Neural cell (in vitro differentiated cells): ENCODE measurements at regions not wholly inside any gene's neighbourhood (a gene's known extent, or its start where the extent isn't known, plus 50 kb on each side); places are given as distances from the start of the nearest gene placed in this dataset.

ENCODE experiments used
- H2AFZ ChIP-seq: fragments of 200-600, 300-800 bp; sonication (generic), shearing (Covaris generic); 2 replicates; pipeline ENCODE4 v1.6.0; 2014; ENCODE audit warnings: low read depth, mild to moderate bottlenecking, antibody characterized with exemption, low read length, moderate library complexity
- H3F3A ChIP-seq: fragments of 200-600 bp; shearing (Covaris generic); 2 replicates; pipeline ENCODE4 v1.6.1; 2016; ENCODE audit warnings: mild to moderate bottlenecking, moderate library complexity, mixed read lengths, antibody characterized with exemption, low read length; ENCODE audit not compliant: insufficient read depth, poor library complexity, severe bottlenecking
- H3K27ac ChIP-seq: fragments of 200-600, 300-800 bp; sonication (generic), shearing (Covaris generic); 2 replicates; pipeline ENCODE4 v1.5.1; 2014; ENCODE audit warnings: mild to moderate bottlenecking, low read length, moderate library complexity
- H3K27me3 ChIP-seq: fragments of 300-800, 200-600 bp; sonication (generic), shearing (Covaris generic); 2 replicates; pipeline ENCODE4 v1.6.0; 2014; ENCODE audit warnings: mild to moderate bottlenecking, low read depth, low read length, moderate library complexity; ENCODE audit not compliant: insufficient read depth
- H3K36me3 ChIP-seq: fragments of 300-800, 200-600 bp; sonication (generic), shearing (Covaris generic); 2 replicates; pipeline ENCODE4 v1.5.1; 2014; ENCODE audit warnings: mild to moderate bottlenecking, antibody characterized with exemption, low read length, moderate library complexity; ENCODE audit not compliant: insufficient read depth
- H3K4me2 ChIP-seq: fragments of 300-800, 200-600 bp; sonication (generic), shearing (Covaris generic); 2 replicates; pipeline ENCODE4 v1.6.0; 2014; ENCODE audit warnings: mild to moderate bottlenecking, low read length
- H3K4me3 ChIP-seq: fragments of 300-800, 200-600 bp; sonication (generic), shearing (Covaris generic); 2 replicates; pipeline ENCODE4 v1.5.1; 2014; ENCODE audit warnings: mild to moderate bottlenecking, low read length, moderate library complexity
- H3K79me2 ChIP-seq: fragments of 200-600 bp; shearing (Covaris generic); replicated peaks from 2 replicates; pipeline ENCODE4 v1.6.0; 2014; ENCODE audit warnings: mild to moderate bottlenecking, low read length, moderate library complexity; ENCODE audit not compliant: insufficient read depth
- H3K9ac ChIP-seq: fragments of 300-800, 200-600 bp; sonication (generic), shearing (Covaris generic); 2 replicates; pipeline ENCODE4 v1.6.1; 2016; ENCODE audit warnings: mild to moderate bottlenecking, low read length, mixed read lengths
- H3K9me2 ChIP-seq: fragments of 200-600 bp; shearing (Covaris generic); 2 replicates; pipeline ENCODE4 v1.6.1; 2016; ENCODE audit warnings: mild to moderate bottlenecking, low read length, mixed read lengths; ENCODE audit not compliant: insufficient read depth
- H3K9me3 ChIP-seq: fragments of 200-600, 300-800 bp; sonication (generic), shearing (Covaris generic); 2 replicates; pipeline ENCODE4 v1.6.1; 2016; ENCODE audit warnings: mild to moderate bottlenecking, mixed run types, low read length, moderate library complexity, mixed read lengths
- H4K20me1 ChIP-seq: fragments of 200-600 bp; shearing (Covaris generic); 2 replicates; pipeline ENCODE4 v1.6.1; 2016; ENCODE audit warnings: mild to moderate bottlenecking, mixed run types; ENCODE audit not compliant: insufficient read depth
- CTCF ChIP-seq: fragments of 450-650 bp; IDR thresholded peaks from 2 replicates; pipeline ENCODE4 v1.5.1; 2014; ENCODE audit warnings: antibody characterized with exemption, mild to moderate bottlenecking, moderate library complexity; ENCODE audit not compliant: poor library complexity, severe bottlenecking
- EP300 ChIP-seq: fragments of 450-650 bp; conservative IDR thresholded peaks from 2 replicates; pipeline ENCODE4 v1.6.1; 2014; ENCODE audit warnings: antibody characterized with exemption, mild to moderate bottlenecking, moderate library complexity; ENCODE audit not compliant: poor library complexity, severe bottlenecking
- EZH2 ChIP-seq: fragments of 200-600, 300-800 bp; shearing (Covaris generic), sonication (generic); IDR thresholded peaks from 2 replicates; pipeline ENCODE4 v1.6.1; 2014; ENCODE audit warnings: antibody characterized with exemption, low read length, borderline replicate concordance, mild to moderate bottlenecking; ENCODE audit not compliant: insufficient read depth, poor library complexity, severe bottlenecking
- MXI1 ChIP-seq: fragments of 450-650 bp; conservative IDR thresholded peaks from 2 replicates; pipeline ENCODE4 v1.6.1; 2014; ENCODE audit warnings: antibody characterized with exemption, mild to moderate bottlenecking; ENCODE audit not compliant: poor library complexity, severe bottlenecking
- POLR2AphosphoS5 ChIP-seq: IDR thresholded peaks from 2 replicates; pipeline ENCODE4 v1.6.1; 2012
- RAD21 ChIP-seq: fragments of 450-650 bp; conservative IDR thresholded peaks from 2 replicates; pipeline ENCODE4 v1.6.1; 2014; ENCODE audit warnings: antibody characterized with exemption, mild to moderate bottlenecking, moderate library complexity
- REST ChIP-seq: IDR thresholded peaks from 2 replicates; pipeline ENCODE4 v1.6.1; 2012; ENCODE audit warnings: borderline replicate concordance
- SMC3 ChIP-seq: fragments of 450-650 bp; conservative IDR thresholded peaks from 2 replicates; pipeline ENCODE4 v1.6.1; 2014; ENCODE audit warnings: antibody characterized with exemption, mild to moderate bottlenecking, moderate library complexity; ENCODE audit not compliant: poor library complexity
- TAF1 ChIP-seq: IDR thresholded peaks from 2 replicates; pipeline ENCODE4 v1.6.1; 2012; ENCODE audit warnings: low read depth

DNA sequence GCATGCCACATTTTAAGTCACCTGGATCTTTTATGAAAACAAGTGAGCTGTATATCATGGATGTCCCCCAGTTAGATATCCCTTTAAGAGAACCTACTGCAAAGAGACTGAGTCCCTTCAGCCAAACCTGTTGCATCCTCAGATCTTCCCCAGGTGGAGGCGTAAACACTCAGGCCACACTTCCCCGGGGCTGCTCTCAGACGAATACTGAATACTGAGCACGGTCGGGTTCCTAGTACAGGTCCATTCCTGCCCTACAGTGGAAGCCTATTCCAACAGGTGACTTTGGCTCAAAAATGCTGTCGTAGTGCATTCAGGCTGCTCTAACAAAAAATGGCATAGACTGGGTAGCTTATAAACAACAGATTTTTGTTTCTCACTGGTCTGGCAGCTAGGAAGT lies 320.2 kb upstream of the CLNK start:
- H4K20me1 ChIP-seq, result no peaks in the 10 kb centered on the region
- no peaks in the 10 kb centered on the region for H3K27me3 ChIP-seq
- no peaks in the 10 kb centered on the region for H3K9me3 ChIP-seq
- H3F3A ChIP-seq, result no peaks in the 10 kb centered on the region
- no peaks in the 10 kb centered on the region for H3K36me3 ChIP-seq
- H2AFZ ChIP-seq, result no peak overlapping the region
- no peak overlapping the region for H3K4me3 ChIP-seq
- H3K27ac ChIP-seq, result no peak overlapping the region
- H3K79me2 ChIP-seq, result no peaks in the 10 kb centered on the region
- no peak overlapping the region for H3K4me2 ChIP-seq
- H3K9ac ChIP-seq, result no peak overlapping the region
- TF ChIP-seq EP300 (no peak), REST (no peak)
- H3K9me2 ChIP-seq, result no peaks in the 10 kb centered on the region

DNA sequence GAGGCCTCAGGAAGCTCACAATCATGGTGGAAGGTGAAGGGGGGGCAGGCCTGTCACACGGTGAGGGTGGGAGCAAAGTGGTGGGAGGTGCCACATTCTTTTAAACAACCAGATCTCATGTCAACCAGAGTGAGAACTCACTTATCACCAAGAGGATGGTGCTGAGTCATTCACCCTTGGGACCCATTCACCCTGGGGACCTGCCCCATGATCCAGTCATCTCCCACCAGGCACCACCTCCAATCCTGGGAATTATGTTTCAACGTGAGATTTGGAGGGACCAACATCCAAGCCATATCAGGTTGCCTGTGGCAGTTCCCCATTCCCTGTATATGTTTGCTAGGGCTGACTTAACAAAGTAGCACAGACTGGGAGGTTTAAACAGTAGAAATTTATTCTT lies 318.4 kb upstream of the CLNK start:
- no peak for TF ChIP-seq EZH2
- no peak for TF ChIP-seq REST
- no peak for TF ChIP-seq MXI1
- TF ChIP-seq TAF1, result no peak
- no peak overlapping the region for H3K9ac ChIP-seq
- H3K9me2 ChIP-seq, result no peaks in the 10 kb centered on the region
- no peak overlapping the region for H2AFZ ChIP-seq
- H3K9me3 ChIP-seq, result no peaks in the 10 kb centered on the region
- H3K27ac ChIP-seq, result no peak overlapping the region
- no peaks in the 10 kb centered on the region for H3K27me3 ChIP-seq
- no peaks in the 10 kb centered on the region for H3K79me2 ChIP-seq
- H3K4me3 ChIP-seq, result no peak overlapping the region
- H3F3A ChIP-seq, result no peaks in the 10 kb centered on the region
- H3K4me2 ChIP-seq, result no peak overlapping the region
- H3K36me3 ChIP-seq, result no peaks in the 10 kb centered on the region
- H4K20me1 ChIP-seq, result no peaks in the 10 kb centered on the region

- H3K27ac ChIP-seq, result no peak overlapping the region
- no peaks in the 10 kb centered on the region for H3K79me2 ChIP-seq
- H3K9me2 ChIP-seq, result no peaks in the 10 kb centered on the region
- no peak overlapping the region for H3K4me2 ChIP-seq
- no peaks in the 10 kb centered on the region for H3K9me3 ChIP-seq
- no peak overlapping the region for H2AFZ ChIP-seq
- TF ChIP-seq RAD21, result no peak
- TF ChIP-seq TAF1, result no peak
- no peak for TF ChIP-seq EZH2
- TF ChIP-seq MXI1, result no peak
- no peak for TF ChIP-seq SMC3
- no peak for TF ChIP-seq REST
- TF ChIP-seq CTCF, result no peak
- no peak for TF ChIP-seq EP300
- no peak for TF ChIP-seq POLR2AphosphoS5
- H3K9ac ChIP-seq, result no peak overlapping the region
- no peaks in the 10 kb centered on the region for H3F3A ChIP-seq
- H3K36me3 ChIP-seq, result no peaks in the 10 kb centered on the region
- no peaks in the 10 kb centered on the region for H3K27me3 ChIP-seq
- no peaks in the 10 kb centered on the region for H4K20me1 ChIP-seq
- no peak overlapping the region for H3K4me3 ChIP-seq
Measured at GRCh38 chr4:10998846-10999245, 314.3 kb upstream of the CLNK start.
